HG02798 (cell line): ENCODE measurements at regions not wholly inside any gene's neighbourhood (a gene's known extent, or its start where the extent isn't known, plus 50 kb on each side); places are given as distances from the start of the nearest gene placed in this dataset.

ENCODE experiments used
- ATAC-seq: cut with Tn5 transposase; IDR thresholded peaks from one replicate; pipeline ENCODE4 v1.9.1; 2021; ENCODE audit warnings: mild to moderate bottlenecking; ENCODE audit not compliant: unreplicated experiment, poor library complexity

DNA sequence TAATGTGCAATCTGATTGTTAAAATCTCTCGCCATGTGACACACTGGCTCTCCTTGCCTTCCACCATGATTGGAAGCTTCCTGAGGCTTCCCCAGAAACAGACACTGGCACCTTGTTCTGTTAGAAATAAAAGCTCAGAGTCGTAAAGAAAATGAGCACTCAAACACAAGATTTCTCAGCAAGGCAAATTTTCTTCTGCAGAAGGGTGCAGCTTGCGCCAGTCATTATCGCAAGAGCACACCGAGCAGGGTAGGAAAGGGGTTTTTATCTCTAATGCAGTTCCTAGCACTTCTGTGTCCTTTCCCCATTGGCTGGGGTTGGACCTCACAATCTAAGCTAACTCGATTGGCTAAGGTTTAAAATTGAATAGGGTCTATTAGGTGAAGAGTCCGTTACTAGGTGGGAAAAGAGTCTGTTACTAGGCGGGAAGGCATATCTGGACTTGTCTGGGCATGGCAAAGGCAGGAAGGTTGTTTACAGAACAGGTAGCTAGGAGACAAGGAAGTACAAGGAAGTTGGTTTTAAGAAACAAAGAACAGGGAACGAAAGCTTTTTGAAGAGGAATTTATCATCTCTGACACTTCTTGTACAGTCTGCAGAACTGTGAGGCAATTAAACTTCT, 62.6 kb upstream of the BICD1 start:
- no peak for ATAC-seq

DNA sequence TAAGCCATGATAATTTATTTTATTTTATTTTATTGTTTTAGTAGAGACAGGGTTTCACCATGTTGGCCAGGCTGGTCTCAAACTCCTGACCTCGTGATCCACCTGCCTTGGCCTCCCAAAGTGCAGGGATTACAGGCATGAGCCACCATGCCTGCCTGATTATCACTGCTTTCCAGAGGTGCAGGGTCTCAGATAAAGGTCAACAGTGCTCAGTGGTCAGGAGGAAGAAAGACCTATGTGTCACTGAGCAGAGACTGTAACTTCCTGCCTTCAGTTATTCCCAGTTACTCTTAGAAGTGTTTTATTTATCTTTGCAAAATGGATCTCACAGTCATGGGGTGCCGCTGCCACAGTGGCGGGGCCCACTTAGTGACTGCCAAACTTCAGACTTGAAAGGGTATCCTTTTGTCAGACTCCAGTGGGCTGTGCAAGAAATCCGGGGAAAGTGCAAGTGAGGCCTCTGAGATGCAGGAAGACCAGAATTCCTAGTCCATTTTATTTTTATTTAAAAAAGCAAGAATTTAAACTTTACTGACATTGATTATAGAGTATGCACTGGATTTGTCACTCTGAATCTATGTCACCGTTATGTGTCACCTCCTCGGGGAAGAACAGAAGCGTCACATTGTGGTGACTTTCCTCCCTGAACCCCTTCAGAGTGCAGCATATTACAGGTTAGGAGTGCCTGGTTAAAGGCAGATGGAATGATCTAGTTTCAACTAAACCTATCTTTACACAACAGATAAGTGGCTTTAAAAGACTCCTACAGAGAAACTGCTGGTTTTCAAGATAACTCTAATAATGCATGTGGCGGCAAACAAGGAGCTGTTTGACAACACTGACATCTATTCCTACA, 59.1 kb upstream of the BICD1 start:
- ATAC-seq: no peak

DNA sequence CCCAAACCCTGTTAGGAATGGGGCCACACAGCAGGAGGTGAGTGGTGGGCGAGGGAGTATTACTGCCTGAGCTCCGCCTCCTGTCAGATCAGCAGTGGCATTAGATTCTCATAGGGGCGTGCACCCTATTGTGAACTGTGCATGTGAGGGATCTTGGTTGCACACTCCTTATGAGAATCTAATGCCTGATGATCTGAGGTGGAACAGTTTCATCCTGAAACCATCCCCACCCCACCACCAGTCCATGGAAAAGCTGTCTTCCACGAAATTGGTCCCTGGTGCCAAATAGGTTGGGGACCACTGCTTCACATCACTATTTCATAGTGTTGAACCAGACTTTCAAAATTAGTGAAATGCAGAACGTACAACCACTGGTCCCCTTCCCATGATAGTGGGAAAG, 57.9 kb upstream of the BICD1 start:
- no peak for ATAC-seq

DNA sequence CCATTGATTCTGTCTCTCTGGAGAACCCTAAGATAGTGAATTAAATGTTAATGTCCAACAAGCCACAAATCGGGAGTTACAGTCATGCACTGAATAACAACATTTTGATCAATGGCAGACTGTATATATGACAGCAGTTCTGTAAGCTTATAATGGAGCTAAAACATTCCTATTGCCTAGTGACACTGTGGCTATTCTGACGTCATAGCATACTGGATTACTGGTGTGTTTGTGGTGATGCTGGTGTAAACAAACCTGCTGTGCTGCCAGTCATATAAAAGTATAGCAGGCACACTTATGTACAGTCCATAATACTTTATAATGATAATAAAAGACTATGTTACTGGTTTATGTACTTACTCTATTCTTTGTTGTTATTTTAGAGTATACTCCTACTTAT, 56.7 kb upstream of the BICD1 start:
- ATAC-seq: no peak

- ATAC-seq: no peak
Measured at GRCh38 chr12:32051511-32052211, 55.0 kb upstream of the BICD1 start.

GRCh38 chr12:32052212-32052713, 54.4 kb upstream of the BICD1 start:
- no peak for ATAC-seq

DNA sequence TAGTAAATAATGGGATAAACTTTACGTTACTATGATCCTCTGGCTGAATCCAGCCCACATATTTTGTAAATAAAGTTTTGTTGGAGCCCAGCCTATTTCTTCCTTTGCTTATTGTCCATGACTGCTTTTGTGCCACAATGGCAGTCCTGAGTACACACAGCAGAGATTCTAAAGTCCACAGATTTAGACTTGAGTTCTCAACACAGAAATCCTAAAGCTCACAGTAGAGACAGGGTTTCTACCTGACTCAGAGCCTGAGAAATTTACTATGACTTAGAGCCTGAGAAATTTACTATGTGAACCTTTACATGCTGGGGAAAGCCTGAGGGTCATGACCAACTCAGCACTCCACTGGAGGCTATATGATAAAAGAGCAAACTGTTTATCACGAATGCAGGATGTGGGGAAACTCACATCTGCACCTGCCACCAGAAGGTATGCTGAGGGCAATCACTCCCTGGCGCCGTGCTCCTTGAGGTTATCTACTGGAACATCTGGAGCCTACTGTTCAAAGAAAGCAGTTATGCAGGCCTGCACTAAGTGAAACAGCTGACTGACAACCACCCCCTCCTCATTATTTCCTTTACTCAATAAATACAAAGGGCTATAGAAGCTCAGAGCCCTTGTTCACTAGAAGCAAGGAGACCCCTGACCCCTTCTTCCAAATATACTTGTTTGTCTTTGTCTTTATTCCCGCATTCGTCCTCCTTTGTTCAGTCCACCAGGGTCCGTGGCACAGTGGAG, 52.6 kb upstream of the BICD1 start:
- ATAC-seq: no peak
